PFSK-1 (cell line): ENCODE measurements at regions not wholly inside any gene's neighbourhood (a gene's known extent, or its start where the extent isn't known, plus 50 kb on each side); places are given as distances from the start of the nearest gene placed in this dataset.

Experiments
- FOXP2 ChIP-seq: optimal IDR thresholded peaks from 2 replicates; pipeline ENCODE3; 2011; ENCODE audit warnings: borderline replicate concordance, control low read depth, inconsistent platforms; ENCODE audit not compliant: insufficient read depth; ENCODE audit errors: extremely low read length, extremely low read depth
- POLR2AphosphoS5 ChIP-seq: IDR thresholded peaks from 2 replicates; pipeline ENCODE4 v1.6.1; 2012; ENCODE audit warnings: low read depth, mild to moderate bottlenecking, control low read depth, low read length, moderate library complexity
- REST ChIP-seq, 2 experiments: IDR thresholded peaks; 2 replicates each; pipeline versions ENCODE4 v1.6.1 to v1.8.0; 2011 to 2012; ENCODE audit warnings: low read depth in 2 of 2, low read length in 2 of 2, control low read depth in 1 of 2, inconsistent platforms in 1 of 2, mild to moderate bottlenecking in 1 of 2, moderate library complexity in 1 of 2; ENCODE audit not compliant: insufficient read depth in 1 of 2
- SIN3A ChIP-seq: IDR thresholded peaks from 2 replicates; pipeline ENCODE4 v1.6.1; 2012; ENCODE audit warnings: mild to moderate bottlenecking, low read length, moderate library complexity, borderline replicate concordance; ENCODE audit not compliant: insufficient read depth
- TAF1 ChIP-seq: IDR thresholded peaks from 2 replicates; pipeline ENCODE4 v1.6.1; 2012; ENCODE audit warnings: low read length, control low read depth, borderline replicate concordance; ENCODE audit not compliant: insufficient read depth

GRCh38 chr6:132213191-132213590 is 188.1 kb downstream of the MOXD1 start:
- no peak for TF ChIP-seq FOXP2
- TF ChIP-seq REST (IDR thresholded peaks at IDR 0.05; ENCODE audit: insufficient read depth in 1 of 2, low read depth in 2 of 2, low read length in 2 of 2) = no peak
- TF ChIP-seq SIN3A = no peak
- TF ChIP-seq TAF1 = no peak
- TF ChIP-seq POLR2AphosphoS5 = no peak

GRCh38 chr6:132210886-132211563 is 190.2 kb downstream of the MOXD1 start:
- TF ChIP-seq TAF1 = no peak
- TF ChIP-seq REST (IDR thresholded peaks at IDR 0.05; ENCODE audit: insufficient read depth in 1 of 2, low read depth in 2 of 2, low read length in 2 of 2) = no peak
- TF ChIP-seq SIN3A = no peak
- no peak for TF ChIP-seq FOXP2
- no peak for TF ChIP-seq POLR2AphosphoS5

- TF ChIP-seq TAF1 = no peak
- no peak for TF ChIP-seq SIN3A
- TF ChIP-seq REST (IDR thresholded peaks at IDR 0.05; ENCODE audit: insufficient read depth in 1 of 2, low read depth in 2 of 2, low read length in 2 of 2) = no peak
- no peak for TF ChIP-seq POLR2AphosphoS5
- TF ChIP-seq FOXP2 = no peak
Observed at GRCh38 chr6:132209351-132209750, 191.9 kb downstream of the MOXD1 start.

GRCh38 chr6:132207991-132208390 is 193.3 kb downstream of the MOXD1 start:
- TF ChIP-seq REST (IDR thresholded peaks at IDR 0.05; ENCODE audit: insufficient read depth in 1 of 2, low read depth in 2 of 2, low read length in 2 of 2) = no peak
- no peak for TF ChIP-seq FOXP2
- TF ChIP-seq TAF1 = no peak
- no peak for TF ChIP-seq POLR2AphosphoS5
- TF ChIP-seq SIN3A = no peak

- no peak for TF ChIP-seq FOXP2
Observed at GRCh38 chr6:132205946-132206345, 195.3 kb downstream of the MOXD1 start.
